Activated naive CD4-positive, alpha-beta T cell treated with anti-CD3 and anti-CD28 coated beads for 36 hours (primary cell): ENCODE measurements at regions not wholly inside any gene's neighbourhood (a gene's known extent, or its start where the extent isn't known, plus 50 kb on each side); places are given as distances from the start of the nearest gene placed in this dataset.

Source experiments
- CTCF ChIA-PET: fragments of 350-600 bp; sonication (Branson Sonifier 250); formaldehyde crosslinking; loops from one replicate; lab custom pipeline; 2021; ENCODE audit warnings: antibody characterized with exemption; lab: Charles Lee
- DNase-seq: peaks from one replicate; pipeline ENCODE4 v3.0.0-alpha.2; 2020
- H3K27ac Mint-ChIP-seq: one replicate; pipeline ENCODE4 v1.8.0; 2021; ENCODE audit warnings: mild to moderate bottlenecking, mixed read lengths
- H3K27me3 Mint-ChIP-seq: one replicate; pipeline ENCODE4 v1.8.0; 2021; ENCODE audit warnings: low read depth, mixed read lengths
- H3K36me3 Mint-ChIP-seq: one replicate; pipeline ENCODE4 v1.8.0; 2021; ENCODE audit warnings: low read depth, mixed read lengths
- H3K4me1 Mint-ChIP-seq: one replicate; pipeline ENCODE4 v1.8.0; 2021; ENCODE audit warnings: low read depth, mixed read lengths
- H3K4me3 Mint-ChIP-seq: one replicate; pipeline ENCODE4 v1.8.0; 2021; ENCODE audit warnings: mild to moderate bottlenecking, moderate library complexity, mixed read lengths
- H3K9me3 Mint-ChIP-seq: one replicate; pipeline ENCODE4 v1.8.0; 2021; ENCODE audit warnings: mixed read lengths
- intact Hi-C: fragments of 100-400 bp; cut with micrococcal nuclease; formaldehyde crosslinking; loops from one replicate; pipeline ENCODE4 v1.15.1; 2023

GRCh38 chr3:148092624-148093347 lies 604.9 kb upstream of the AGTR1 start:
- no peaks in the 10 kb centered on the region for H3K27me3 Mint-ChIP-seq
- DNase-seq: no peak

GRCh38 chr3:148093753-148094152 lies 604.0 kb upstream of the AGTR1 start:
- no peaks in the 10 kb centered on the region for H3K4me1 Mint-ChIP-seq
- no peak overlapping the region for H3K4me3 Mint-ChIP-seq
- H3K27me3 Mint-ChIP-seq: no peaks in the 10 kb centered on the region
- no peaks in the 10 kb centered on the region for H3K9me3 Mint-ChIP-seq
- no peaks in the 10 kb centered on the region for H3K36me3 Mint-ChIP-seq
- CTCF ChIA-PET: no interaction called here
- H3K27ac Mint-ChIP-seq: no peak overlapping the region
- intact Hi-C loops: no loop called here
- DNase-seq: no peak

More at GRCh38 chr3:148092624-148093347, 604.9 kb upstream of the AGTR1 start:
- Mint-ChIP-seq H3K4me3 (no peak overlapping the region), H3K4me1 (no peaks in the 10 kb centered on the region), H3K27ac (no peak overlapping the region), H3K9me3 (no peaks in the 10 kb centered on the region), H3K36me3 (no peaks in the 10 kb centered on the region)
- intact Hi-C loops: no loop called here
- CTCF ChIA-PET: no interaction called here

- no peak overlapping the region for H3K4me3 Mint-ChIP-seq
- H3K27ac Mint-ChIP-seq: no peak overlapping the region
- no peaks in the 10 kb centered on the region for H3K9me3 Mint-ChIP-seq
- no peaks in the 10 kb centered on the region for H3K4me1 Mint-ChIP-seq
- intact Hi-C loops: no loop called here
- CTCF ChIA-PET: no interaction called here
- H3K27me3 Mint-ChIP-seq: no peaks in the 10 kb centered on the region
- no peaks in the 10 kb centered on the region for H3K36me3 Mint-ChIP-seq
- no peak for DNase-seq
These were observed 601.7 kb upstream of the AGTR1 start for GRCh38 chr3:148095962-148096361.

GRCh38 chr3:148100476-148100875 lies 597.2 kb upstream of the AGTR1 start:
- H3K4me3 Mint-ChIP-seq: no peak overlapping the region
- no peaks in the 10 kb centered on the region for H3K4me1 Mint-ChIP-seq
- intact Hi-C loops: no loop called here
- no peak overlapping the region for H3K27ac Mint-ChIP-seq
- CTCF ChIA-PET: no interaction called here
- no peak for DNase-seq
- peaks cover 4% of the 10 kb centered on the region for H3K9me3 Mint-ChIP-seq
- H3K36me3 Mint-ChIP-seq: no peaks in the 10 kb centered on the region
- no peaks in the 10 kb centered on the region for H3K27me3 Mint-ChIP-seq

GRCh38 chr3:148101061-148101460 lies 596.6 kb upstream of the AGTR1 start:
- intact Hi-C loops: no loop called here
- no peaks in the 10 kb centered on the region for H3K4me1 Mint-ChIP-seq
- DNase-seq: no peak
- H3K4me3 Mint-ChIP-seq: no peak overlapping the region
- CTCF ChIA-PET: no interaction called here
- no peaks in the 10 kb centered on the region for H3K27me3 Mint-ChIP-seq
- H3K36me3 Mint-ChIP-seq: no peaks in the 10 kb centered on the region
- no peak overlapping the region for H3K27ac Mint-ChIP-seq
- H3K9me3 Mint-ChIP-seq: peaks cover 4% of the 10 kb centered on the region

GRCh38 chr3:148102156-148102555 lies 595.5 kb upstream of the AGTR1 start:
- Mint-ChIP-seq H3K36me3 (no peaks in the 10 kb centered on the region), H3K27ac (no peak overlapping the region), H3K27me3 (no peaks in the 10 kb centered on the region), H3K4me1 (no peaks in the 10 kb centered on the region), H3K9me3 (peaks cover 4% of the 10 kb centered on the region), H3K4me3 (no peak overlapping the region)
- no peak for DNase-seq
- intact Hi-C loops: no loop called here
- CTCF ChIA-PET: no interaction called here

GRCh38 chr3:148106062-148106461 lies 591.6 kb upstream of the AGTR1 start:
- CTCF ChIA-PET: no interaction called here
- no peak overlapping the region for H3K27ac Mint-ChIP-seq
- intact Hi-C loops: no loop called here
- no peaks in the 10 kb centered on the region for H3K36me3 Mint-ChIP-seq
- no peak overlapping the region for H3K4me3 Mint-ChIP-seq
- no peaks in the 10 kb centered on the region for H3K4me1 Mint-ChIP-seq
- peaks cover 4% of the 10 kb centered on the region for H3K9me3 Mint-ChIP-seq
- DNase-seq: no peak
- no peaks in the 10 kb centered on the region for H3K27me3 Mint-ChIP-seq

GRCh38 chr3:148126956-148127355 lies 570.7 kb upstream of the AGTR1 start:
- no peaks in the 10 kb centered on the region for H3K27me3 Mint-ChIP-seq
- intact Hi-C loops: no loop called here
- no peak overlapping the region for H3K27ac Mint-ChIP-seq
- peaks cover 11% of the 10 kb centered on the region for H3K9me3 Mint-ChIP-seq
- no peak for DNase-seq
- H3K36me3 Mint-ChIP-seq: no peaks in the 10 kb centered on the region
- no peaks in the 10 kb centered on the region for H3K4me1 Mint-ChIP-seq
- CTCF ChIA-PET: no interaction called here
- H3K4me3 Mint-ChIP-seq: no peak overlapping the region

GRCh38 chr3:148128136-148128535 lies 569.6 kb upstream of the AGTR1 start:
- Mint-ChIP-seq H3K27me3 (no peaks in the 10 kb centered on the region), H3K27ac (no peak overlapping the region)
- CTCF ChIA-PET: no interaction called here

GRCh38 chr3:148131990-148132638 lies 565.6 kb upstream of the AGTR1 start:
- no peaks in the 10 kb centered on the region for H3K36me3 Mint-ChIP-seq
- CTCF ChIA-PET: no interaction called here
- no peaks in the 10 kb centered on the region for H3K4me1 Mint-ChIP-seq
- H3K4me3 Mint-ChIP-seq: no peak overlapping the region
- no peak for DNase-seq
- H3K27me3 Mint-ChIP-seq: no peaks in the 10 kb centered on the region
- peaks cover 11% of the 10 kb centered on the region for H3K9me3 Mint-ChIP-seq
- intact Hi-C loops: no loop called here
- H3K27ac Mint-ChIP-seq: no peak overlapping the region

More at GRCh38 chr3:148128136-148128535, 569.6 kb upstream of the AGTR1 start:
- Mint-ChIP-seq H3K4me3 (no peak overlapping the region), H3K9me3 (peaks cover 10% of the 10 kb centered on the region), H3K4me1 (no peaks in the 10 kb centered on the region), H3K36me3 (no peaks in the 10 kb centered on the region)
- intact Hi-C loops: no loop called here
- DNase-seq: no peak

GRCh38 chr3:148136816-148137215 lies 560.9 kb upstream of the AGTR1 start:
- Mint-ChIP-seq H3K27me3 (no peaks in the 10 kb centered on the region), H3K27ac (no peak overlapping the region), H3K4me1 (no peaks in the 10 kb centered on the region), H3K4me3 (no peak overlapping the region), H3K9me3 (peaks cover 4% of the 10 kb centered on the region), H3K36me3 (no peaks in the 10 kb centered on the region)
- DNase-seq: no peak
- CTCF ChIA-PET: no interaction called here
- intact Hi-C loops: no loop called here

- peaks cover 11% of the 10 kb centered on the region for H3K9me3 Mint-ChIP-seq
- H3K4me1 Mint-ChIP-seq: no peaks in the 10 kb centered on the region
- no peak overlapping the region for H3K27ac Mint-ChIP-seq
- no peak for DNase-seq
- no peak overlapping the region for H3K4me3 Mint-ChIP-seq
- intact Hi-C loops: no loop called here
- H3K27me3 Mint-ChIP-seq: no peaks in the 10 kb centered on the region
- CTCF ChIA-PET: no interaction called here
- H3K36me3 Mint-ChIP-seq: no peaks in the 10 kb centered on the region
These were observed 551.5 kb upstream of the AGTR1 start for GRCh38 chr3:148146241-148146640.
